GM19467 (cell line): ENCODE measurements at regions not wholly inside any gene's neighbourhood (a gene's known extent, or its start where the extent isn't known, plus 50 kb on each side); places are given as distances from the start of the nearest gene placed in this dataset.
"Not testable (repeated sequence)": the region's sequence is repeated elsewhere in the genome, so short reads cannot be mapped to it uniquely, and the experiment has no call there.

ENCODE experiments used
- ATAC-seq: cut with Tn5 transposase; IDR thresholded peaks from one replicate; pipeline ENCODE4 v1.9.1; 2021; ENCODE audit warnings: mild to moderate bottlenecking, moderate library complexity; ENCODE audit not compliant: unreplicated experiment

- no peak for ATAC-seq
Measured at GRCh38 chr9:102032614-102033013, 294.2 kb upstream of the GRIN3A start.

GRCh38 chr9:102000956-102001355, 262.5 kb upstream of the GRIN3A start:
- ATAC-seq: no peak

GRCh38 chr9:101999441-101999840, 261.0 kb upstream of the GRIN3A start:
- ATAC-seq: no peak

- ATAC-seq: no peak
Measured at GRCh38 chr9:101995231-101995630, 256.8 kb upstream of the GRIN3A start.

GRCh38 chr9:101993771-101994170, 255.3 kb upstream of the GRIN3A start:
- ATAC-seq: no peak

- no peak for ATAC-seq
Measured at GRCh38 chr9:101991926-101992325, 253.5 kb upstream of the GRIN3A start.

- ATAC-seq: peak; percentile 78
Measured at GRCh38 chr9:101977614-101978210, 239.3 kb upstream of the GRIN3A start.

GRCh38 chr9:101970609-101971008, 232.2 kb upstream of the GRIN3A start:
- no peak for ATAC-seq

- no peak for ATAC-seq
Measured at GRCh38 chr9:101968392-101968791, 229.9 kb upstream of the GRIN3A start.

GRCh38 chr9:101966691-101967090, 228.2 kb upstream of the GRIN3A start:
- ATAC-seq: no peak

- ATAC-seq: no peak
Measured at GRCh38 chr9:101957705-101958104, 219.3 kb upstream of the GRIN3A start.

GRCh38 chr9:101951598-101951997, 213.2 kb upstream of the GRIN3A start:
- ATAC-seq: no peak

- ATAC-seq: no peak
Measured at GRCh38 chr9:101931756-101932155, 193.3 kb upstream of the GRIN3A start.

- no peak for ATAC-seq
Measured at GRCh38 chr9:101930783-101931182, 192.3 kb upstream of the GRIN3A start.

- no peak for ATAC-seq
Measured at GRCh38 chr9:101925498-101925897, 187.1 kb upstream of the GRIN3A start.

GRCh38 chr9:101923451-101923850, 185.0 kb upstream of the GRIN3A start:
- ATAC-seq: no peak

- ATAC-seq: not testable (repeated sequence)
Measured at GRCh38 chr9:101916948-101917347, 178.5 kb upstream of the GRIN3A start.

GRCh38 chr9:101915482-101915881, 177.0 kb upstream of the GRIN3A start:
- ATAC-seq: no peak

GRCh38 chr9:101912698-101913097, 174.3 kb upstream of the GRIN3A start:
- no peak for ATAC-seq

- no peak for ATAC-seq
Measured at GRCh38 chr9:101907466-101907865, 169.0 kb upstream of the GRIN3A start.

GRCh38 chr9:101904845-101905244, 166.4 kb upstream of the GRIN3A start:
- ATAC-seq: no peak

GRCh38 chr9:101902051-101902450, 163.6 kb upstream of the GRIN3A start:
- no peak for ATAC-seq

- ATAC-seq: no peak
Measured at GRCh38 chr9:101897196-101897595, 158.7 kb upstream of the GRIN3A start.
